ENCODE measurements at regions not wholly inside any gene's neighbourhood (a gene's known extent, or its start where the extent isn't known, plus 50 kb on each side); places are given as distances from the start of the nearest gene placed in this dataset.

DNA sequence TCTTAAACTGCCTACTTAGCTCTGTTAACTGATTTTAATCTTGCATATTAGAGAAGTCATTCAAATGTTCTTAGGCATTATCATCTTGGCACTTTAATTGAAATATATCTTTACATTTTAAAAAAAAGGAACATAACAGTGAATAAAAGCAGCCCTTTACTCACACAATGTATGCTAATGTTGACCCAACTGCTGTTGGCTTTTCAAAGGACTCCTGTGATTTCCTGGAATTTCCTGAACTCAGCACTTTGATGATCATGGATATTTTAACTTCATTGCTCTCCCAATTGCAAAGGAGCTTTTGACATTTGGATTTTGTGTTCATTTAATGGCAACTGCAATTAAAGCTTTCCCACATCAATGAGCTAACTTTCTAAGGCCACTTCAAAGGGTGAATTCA is 1230.3 kb downstream of the DIAPH3 start:
- TF ChIP-seq, protein P1, sequence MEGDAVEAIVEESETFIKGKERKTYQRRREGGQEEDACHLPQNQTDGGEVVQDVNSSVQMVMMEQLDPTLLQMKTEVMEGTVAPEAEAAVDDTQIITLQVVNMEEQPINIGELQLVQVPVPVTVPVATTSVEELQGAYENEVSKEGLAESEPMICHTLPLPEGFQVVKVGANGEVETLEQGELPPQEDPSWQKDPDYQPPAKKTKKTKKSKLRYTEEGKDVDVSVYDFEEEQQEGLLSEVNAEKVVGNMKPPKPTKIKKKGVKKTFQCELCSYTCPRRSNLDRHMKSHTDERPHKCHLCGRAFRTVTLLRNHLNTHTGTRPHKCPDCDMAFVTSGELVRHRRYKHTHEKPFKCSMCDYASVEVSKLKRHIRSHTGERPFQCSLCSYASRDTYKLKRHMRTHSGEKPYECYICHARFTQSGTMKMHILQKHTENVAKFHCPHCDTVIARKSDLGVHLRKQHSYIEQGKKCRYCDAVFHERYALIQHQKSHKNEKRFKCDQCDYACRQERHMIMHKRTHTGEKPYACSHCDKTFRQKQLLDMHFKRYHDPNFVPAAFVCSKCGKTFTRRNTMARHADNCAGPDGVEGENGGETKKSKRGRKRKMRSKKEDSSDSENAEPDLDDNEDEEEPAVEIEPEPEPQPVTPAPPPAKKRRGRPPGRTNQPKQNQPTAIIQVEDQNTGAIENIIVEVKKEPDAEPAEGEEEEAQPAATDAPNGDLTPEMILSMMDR (conservative IDR thresholded peaks at IDR 0.05 in 1 of 2, IDR thresholded peaks at IDR 0.05 in 1 of 2; ENCODE audit: extremely low read depth in 1 of 2, insufficient read depth in 1 of 2, low read depth in 1 of 2, low read length in 2 of 2): no peak
- TF ChIP-seq EZH2 (IDR thresholded peaks at IDR 0.05; ENCODE audit: borderline replicate concordance, low read length): no peak

All from mammary epithelial cell (primary cell).